ENCODE measurements at regions not wholly inside any gene's neighbourhood (a gene's known extent, or its start where the extent isn't known, plus 50 kb on each side); places are given as distances from the start of the nearest gene placed in this dataset.
"Not testable (repeated sequence)": the region's sequence is repeated elsewhere in the genome, so short reads cannot be mapped to it uniquely, and the experiment has no call there.

- no peak for TF ChIP-seq CTCF (conservative IDR thresholded peaks at IDR 0.05; ENCODE audit: low read depth)
- H3K27ac ChIP-seq, result no peak overlapping the region
- no peak for DNase-seq (ENCODE audit: low spot score)
- ChIA-PET CTCF (interaction anchor here (0.5 kb wide), 1 partner anchor 1888 kb away, joined by 4 read pairs; no protein-coding TSS in a partner anchor), POLR2A (ENCODE audit: low non-redundant PET) (no interaction called here)
Observed at GRCh38 chr16:17914168-17914567, 422.4 kb downstream of the NPIPA8 start.

GRCh38 chr16:17911578-17911977 lies 425.0 kb downstream of the NPIPA8 start:
- DNase-seq (ENCODE audit: low spot score); CTCF ChIA-PET; H3K27ac ChIP-seq; POLR2A ChIA-PET (ENCODE audit: low non-redundant PET): not testable (repeated sequence)

- H3K27ac ChIP-seq; DNase-seq (ENCODE audit: low spot score); POLR2A ChIA-PET (ENCODE audit: low non-redundant PET): not testable (repeated sequence)
- CTCF ChIA-PET, result interaction anchor here (0.6 kb wide), 1 partner anchor 105 kb away, joined by 3 read pairs; no protein-coding TSS in a partner anchor
Observed at GRCh38 chr16:17906626-17907025, 429.9 kb downstream of the NPIPA8 start.

GRCh38 chr16:17901309-17901708 lies 430.5 kb upstream of the XYLT1 start:
- CTCF ChIA-PET, result interaction anchor here (0.6 kb wide), 1 partner anchor 491 kb away, joined by 4 read pairs; no protein-coding TSS in a partner anchor
- no peak for TF ChIP-seq CTCF (conservative IDR thresholded peaks at IDR 0.05; ENCODE audit: low read depth)
- POLR2A ChIA-PET (ENCODE audit: low non-redundant PET), result no interaction called here

GRCh38 chr16:17899141-17899540 lies 428.4 kb upstream of the XYLT1 start:
- H3K27ac ChIP-seq, result no peak overlapping the region
- TF ChIP-seq CTCF (conservative IDR thresholded peaks at IDR 0.05; ENCODE audit: low read depth), result no peak
- POLR2A ChIA-PET (ENCODE audit: low non-redundant PET), result no interaction called here

More at GRCh38 chr16:17901309-17901708, 430.5 kb upstream of the XYLT1 start:
- H3K27ac ChIP-seq, result no peak overlapping the region
- DNase-seq (ENCODE audit: low spot score), result no peak

GRCh38 chr16:17887963-17888362 lies 417.2 kb upstream of the XYLT1 start:
- POLR2A ChIA-PET (ENCODE audit: low non-redundant PET), result no interaction called here
- TF ChIP-seq CTCF (conservative IDR thresholded peaks at IDR 0.05; ENCODE audit: low read depth), result no peak

More at GRCh38 chr16:17899141-17899540, 428.4 kb upstream of the XYLT1 start:
- DNase-seq (ENCODE audit: low spot score), result no peak
- CTCF ChIA-PET, result no interaction called here

GRCh38 chr16:17885659-17886207 lies 415.0 kb upstream of the XYLT1 start:
- no peak for DNase-seq (ENCODE audit: low spot score)
- H3K27ac ChIP-seq, result no peak overlapping the region
- POLR2A ChIA-PET (ENCODE audit: low non-redundant PET), result no interaction called here
- TF ChIP-seq CTCF (conservative IDR thresholded peaks at IDR 0.05; ENCODE audit: low read depth), result no peak
- CTCF ChIA-PET, result no interaction called here

More at GRCh38 chr16:17887963-17888362, 417.2 kb upstream of the XYLT1 start:
- no peak overlapping the region for H3K27ac ChIP-seq
- no peak for DNase-seq (ENCODE audit: low spot score)
- CTCF ChIA-PET, result no interaction called here

Data from RWPE1 (cell line).